ENCODE measurements at regions not wholly inside any gene's neighbourhood (a gene's known extent, or its start where the extent isn't known, plus 50 kb on each side); places are given as distances from the start of the nearest gene placed in this dataset.

- no peak overlapping the region for H4K8ac ChIP-seq (replicated peaks; ENCODE audit: insufficient read length, low read depth, low read length)
- no peak overlapping the region for H4K5ac ChIP-seq (ENCODE audit: insufficient read length, low read depth, low read length)
- no peak overlapping the region for H3K18ac ChIP-seq (ENCODE audit: insufficient read length, low read depth, low read length)
- H3K36me3 Mint-ChIP-seq (ENCODE audit: insufficient read depth in 1 of 3, low read depth in 3 of 3), result no peaks in the 10 kb centered on the region; a peak in 1 of 7 replicates
- peaks cover 14 to 24% of the 10 kb centered on the region in 2 experiments for H3K4me1 Mint-ChIP-seq
- no peak overlapping the region for H3K23ac ChIP-seq (ENCODE audit: insufficient read length, low read depth, low read length)
- no peaks in the 10 kb centered on the region for H4K20me1 ChIP-seq (ENCODE audit: control insufficient read depth, insufficient read depth, insufficient read length)
- H3K4me3 Mint-ChIP-seq, result no peak overlapping the region
- no peak overlapping the region for H3K4ac ChIP-seq (ENCODE audit: low read depth, low read length)
- H2BK5ac ChIP-seq (ENCODE audit: insufficient read length, low read length), result no peak overlapping the region
- H3T11ph ChIP-seq (ENCODE audit: low read length), result no peak overlapping the region
- H3K79me1 ChIP-seq (ENCODE audit: insufficient read depth, low read depth, low read length, poor library complexity, severe bottlenecking), result no peaks in the 10 kb centered on the region
- H2AK5ac ChIP-seq (ENCODE audit: insufficient read length, low read length), result no peak overlapping the region
- H3K9ac ChIP-seq (ENCODE audit: extremely low read depth, insufficient read length, low read length), result no peak overlapping the region
- H2BK15ac ChIP-seq (ENCODE audit: low read depth, low read length), result no peak overlapping the region
- H3K27ac ChIP-seq (ENCODE audit: insufficient read length, low read depth, low read length), result no peak overlapping the region
- WGBS (ENCODE audit: extremely low coverage, insufficient read length, low lambda C conversion rate), result no CpG with 5 or more reads among the region's 10 CpGs
- no peaks in the 10 kb centered on the region; the same call in none of the 2 replicates for H3K27me3 Mint-ChIP-seq (ENCODE audit: low read depth)
- no peak for DNase-seq
- no peak overlapping the region for H2BK120ac ChIP-seq (ENCODE audit: low read depth, low read length, poor library complexity, severe bottlenecking)
- no peak overlapping the region for H3K56ac ChIP-seq (ENCODE audit: insufficient read length, low read depth, low read length)
- H2AFZ ChIP-seq (ENCODE audit: low read length), result no peak overlapping the region
- H3K14ac ChIP-seq (ENCODE audit: insufficient read depth, low read length), result no peak overlapping the region; the same call in 1 of the 2 replicates
- no peak overlapping the region for H2BK12ac ChIP-seq (ENCODE audit: insufficient read length, low read depth, low read length)
- H3K4me2 ChIP-seq (ENCODE audit: insufficient read depth, insufficient read length, low read length), result no peak overlapping the region
- H3K23me2 ChIP-seq (ENCODE audit: insufficient read length, low read depth, low read length, poor library complexity, severe bottlenecking), result no peaks in the 10 kb centered on the region
- no peaks in the 10 kb centered on the region for H3K9me3 Mint-ChIP-seq
- H3K27ac Mint-ChIP-seq, result peak overlapping the region; percentile 44 to 95 (median 95); a peak in 3 of 7 replicates
- no peaks in the 10 kb centered on the region for H3K4me1 ChIP-seq (ENCODE audit: insufficient read depth, low read length)
- no peaks in the 10 kb centered on the region for H3K79me2 ChIP-seq (ENCODE audit: insufficient read depth, low read length)
- no peak overlapping the region for H2BK20ac ChIP-seq (ENCODE audit: low read depth, low read length, poor library complexity, severe bottlenecking)
- H3K9me3 ChIP-seq (ENCODE audit: control insufficient read depth, low read depth, low read length), result no peaks in the 10 kb centered on the region
- H4K91ac ChIP-seq (ENCODE audit: insufficient read length, low read depth, low read length), result no peak overlapping the region
- H3K27me3 ChIP-seq (ENCODE audit: insufficient read depth, low read length), result no peaks in the 10 kb centered on the region
- no peak for TF ChIP-seq CTCF (conservative IDR thresholded peaks at IDR 0.05)
Measured at GRCh38 chr15:70165716-70166284, 68.1 kb upstream of the TLE3 start.
